NCI-H1105 (cell line): ENCODE measurements at regions not wholly inside any gene's neighbourhood (a gene's known extent, or its start where the extent isn't known, plus 50 kb on each side); places are given as distances from the start of the nearest gene placed in this dataset.

Experiments used
- DNase-seq: peaks from one replicate; lab custom pipeline; 2025; lab: John Stamatoyannopoulos, UW

GRCh38 chr5:117218789-117219188, 644.2 kb upstream of the SEMA6A start:
- no peak for DNase-seq

- DNase-seq: no peak
Observed at GRCh38 chr5:117212866-117213265, 638.2 kb upstream of the SEMA6A start.

- no peak for DNase-seq
Observed at GRCh38 chr5:117210796-117211195, 636.2 kb upstream of the SEMA6A start.

GRCh38 chr5:117209479-117209878, 634.9 kb upstream of the SEMA6A start:
- no peak for DNase-seq

- DNase-seq: no peak
Observed at GRCh38 chr5:117207088-117207668, 632.6 kb upstream of the SEMA6A start.

GRCh38 chr5:117205894-117206293, 631.3 kb upstream of the SEMA6A start:
- no peak for DNase-seq

GRCh38 chr5:117204926-117205869, 630.6 kb upstream of the SEMA6A start:
- no peak for DNase-seq

- DNase-seq: no peak
Observed at GRCh38 chr5:117204404-117204803, 629.8 kb upstream of the SEMA6A start.

- no peak for DNase-seq
Observed at GRCh38 chr5:117203584-117203983, 629.0 kb upstream of the SEMA6A start.

- DNase-seq: no peak
Observed at GRCh38 chr5:117201001-117201400, 626.4 kb upstream of the SEMA6A start.

- DNase-seq: no peak
Observed at GRCh38 chr5:117195076-117195475, 620.5 kb upstream of the SEMA6A start.

GRCh38 chr5:117191251-117191650, 616.6 kb upstream of the SEMA6A start:
- DNase-seq: no peak

- no peak for DNase-seq
Observed at GRCh38 chr5:117189784-117190183, 615.2 kb upstream of the SEMA6A start.

GRCh38 chr5:117188211-117188610, 613.6 kb upstream of the SEMA6A start:
- no peak for DNase-seq

- no peak for DNase-seq
Observed at GRCh38 chr5:117186751-117187150, 612.1 kb upstream of the SEMA6A start.

- no peak for DNase-seq
Observed at GRCh38 chr5:117183326-117183725, 608.7 kb upstream of the SEMA6A start.

- no peak for DNase-seq
Observed at GRCh38 chr5:117182104-117182503, 607.5 kb upstream of the SEMA6A start.

- no peak for DNase-seq
Observed at GRCh38 chr5:117177302-117177701, 602.7 kb upstream of the SEMA6A start.

GRCh38 chr5:117165068-117165467, 590.4 kb upstream of the SEMA6A start:
- DNase-seq: no peak

- no peak for DNase-seq
Observed at GRCh38 chr5:117161718-117162335, 587.2 kb upstream of the SEMA6A start.

GRCh38 chr5:117160391-117160790, 585.8 kb upstream of the SEMA6A start:
- no peak for DNase-seq

- DNase-seq: no peak
Observed at GRCh38 chr5:117149312-117149711, 574.7 kb upstream of the SEMA6A start.

- no peak for DNase-seq
Observed at GRCh38 chr5:117144086-117144485, 569.5 kb upstream of the SEMA6A start.
